ENCODE measurements at regions not wholly inside any gene's neighbourhood (a gene's known extent, or its start where the extent isn't known, plus 50 kb on each side); places are given as distances from the start of the nearest gene placed in this dataset.

DNA sequence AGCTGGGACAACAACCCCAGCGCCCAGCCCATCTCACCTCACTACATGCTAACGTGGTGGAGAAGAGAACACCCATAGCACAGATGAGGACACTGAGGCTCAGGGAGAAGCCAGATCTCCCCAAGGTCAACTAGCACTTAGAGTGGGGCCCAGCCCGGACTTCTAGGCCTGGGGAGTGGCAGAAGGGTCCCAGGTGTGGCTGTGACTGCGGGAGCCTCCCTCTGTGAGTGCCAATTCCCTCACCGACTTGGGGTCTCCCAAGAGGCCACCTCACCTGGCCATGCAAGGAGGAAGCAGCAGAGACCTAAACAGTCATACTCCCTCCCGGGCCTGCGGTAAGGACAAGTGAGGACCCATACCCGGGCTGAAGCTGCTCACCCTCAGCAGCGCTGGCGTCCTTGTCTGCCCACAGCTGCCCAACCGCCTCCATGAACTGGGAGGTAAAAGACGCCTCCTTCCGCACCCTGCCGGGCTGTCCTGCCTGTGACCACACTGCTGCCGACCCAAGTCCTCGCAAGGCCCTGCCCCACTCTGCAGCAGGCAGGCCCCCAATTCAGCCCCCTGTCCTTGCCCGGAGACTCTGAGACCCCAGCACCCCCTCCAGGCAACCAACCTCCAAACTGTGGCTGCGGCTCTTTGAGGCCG is 93.2 kb upstream of the RTL6 start:
- no peak for DNase-seq (ENCODE audit: extremely low read depth in 1 of 4, low spot score in 3 of 4)
- Histone ChIP-seq H3K4me3 (no peak overlapping the region), H3K4me1 (replicated peaks in 1 of 2; ENCODE audit: control insufficient read depth in 2 of 2, insufficient read depth in 2 of 2, low read length in 2 of 2) (no peaks in the 10 kb centered on the region), H3K9me3 (replicated peaks; ENCODE audit: control insufficient read depth, insufficient read depth, low read depth, low read length) (no peaks in the 10 kb centered on the region), H3K4me2 (ENCODE audit: insufficient read depth, low read length) (no peak overlapping the region), H3K36me3 (ENCODE audit: control insufficient read depth, insufficient read depth, low read length) (no peaks in the 10 kb centered on the region), H2AFZ (ENCODE audit: low read depth, low read length) (no peak overlapping the region), H4K20me1 (replicated peaks; ENCODE audit: control insufficient read depth, insufficient read depth, low read length) (no peaks in the 10 kb centered on the region), H3K9ac (ENCODE audit: insufficient read depth in 1 of 2, low read depth in 2 of 2, low read length in 2 of 2) (no peak overlapping the region), H3K9me1 (ENCODE audit: control insufficient read depth, insufficient read depth, low read length) (no peaks in the 10 kb centered on the region), H3K27ac (ENCODE audit: extremely low read depth, low read depth, low read length) (no peak overlapping the region), H3K27me3 (ENCODE audit: control insufficient read depth in 2 of 2, insufficient read depth in 2 of 2, low read length in 2 of 2) (peaks cover 0 to 42% of the 10 kb centered on the region in 2 experiments; a peak in 3 of 5 replicates), H3K79me2 (ENCODE audit: control insufficient read depth, insufficient read depth, low read length) (no peaks in the 10 kb centered on the region)
- FAIRE-seq = no peak
- CTCF ChIA-PET (ENCODE audit: low intra/inter-chr PET ratio) = no interaction called here
- no TSS peak for BruUV-seq (replicated peaks)
- POLR2A ChIA-PET = interaction anchor here (0.7 to 0.8 kb wide), 2 partner anchors 22 to 33 kb away, joined by 3 to 5 read pairs; no protein-coding TSS in a partner anchor
- ATAC-seq = no peak
- WGBS (ENCODE audit: insufficient coverage, low coverage, missing lambda C conversion rate) = 4% methylated on average over 16 of the region's 19 CpGs
- no peak for TF ChIP-seq CREBBP (IDR thresholded peaks at IDR 0.05; ENCODE audit: low read depth, low read length)
- TF ChIP-seq, protein P1, sequence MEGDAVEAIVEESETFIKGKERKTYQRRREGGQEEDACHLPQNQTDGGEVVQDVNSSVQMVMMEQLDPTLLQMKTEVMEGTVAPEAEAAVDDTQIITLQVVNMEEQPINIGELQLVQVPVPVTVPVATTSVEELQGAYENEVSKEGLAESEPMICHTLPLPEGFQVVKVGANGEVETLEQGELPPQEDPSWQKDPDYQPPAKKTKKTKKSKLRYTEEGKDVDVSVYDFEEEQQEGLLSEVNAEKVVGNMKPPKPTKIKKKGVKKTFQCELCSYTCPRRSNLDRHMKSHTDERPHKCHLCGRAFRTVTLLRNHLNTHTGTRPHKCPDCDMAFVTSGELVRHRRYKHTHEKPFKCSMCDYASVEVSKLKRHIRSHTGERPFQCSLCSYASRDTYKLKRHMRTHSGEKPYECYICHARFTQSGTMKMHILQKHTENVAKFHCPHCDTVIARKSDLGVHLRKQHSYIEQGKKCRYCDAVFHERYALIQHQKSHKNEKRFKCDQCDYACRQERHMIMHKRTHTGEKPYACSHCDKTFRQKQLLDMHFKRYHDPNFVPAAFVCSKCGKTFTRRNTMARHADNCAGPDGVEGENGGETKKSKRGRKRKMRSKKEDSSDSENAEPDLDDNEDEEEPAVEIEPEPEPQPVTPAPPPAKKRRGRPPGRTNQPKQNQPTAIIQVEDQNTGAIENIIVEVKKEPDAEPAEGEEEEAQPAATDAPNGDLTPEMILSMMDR (IDR thresholded peaks at IDR 0.05 in 2 of 3, conservative IDR thresholded peaks at IDR 0.05 in 1 of 3; ENCODE audit: insufficient read depth in 2 of 3, low read depth in 1 of 3, low read length in 3 of 3) = no peak
- TF ChIP-seq EZH2 (IDR thresholded peaks at IDR 0.05; ENCODE audit: borderline replicate concordance, low read depth, low read length) = no peak
- no peak for TF ChIP-seq U2AF2 (optimal IDR thresholded peaks at IDR 0.05; ENCODE audit: low read depth, low read length)
- no peak for TF ChIP-seq MTA3 (IDR thresholded peaks at IDR 0.05; ENCODE audit: borderline replicate concordance)
- TF ChIP-seq ASH1L (IDR thresholded peaks at IDR 0.05; ENCODE audit: borderline replicate concordance, low read depth, partially characterized antibody) = no peak
- no peak for TF ChIP-seq CREM (IDR thresholded peaks at IDR 0.05; ENCODE audit: low read depth)
- TF ChIP-seq, protein P2, sequence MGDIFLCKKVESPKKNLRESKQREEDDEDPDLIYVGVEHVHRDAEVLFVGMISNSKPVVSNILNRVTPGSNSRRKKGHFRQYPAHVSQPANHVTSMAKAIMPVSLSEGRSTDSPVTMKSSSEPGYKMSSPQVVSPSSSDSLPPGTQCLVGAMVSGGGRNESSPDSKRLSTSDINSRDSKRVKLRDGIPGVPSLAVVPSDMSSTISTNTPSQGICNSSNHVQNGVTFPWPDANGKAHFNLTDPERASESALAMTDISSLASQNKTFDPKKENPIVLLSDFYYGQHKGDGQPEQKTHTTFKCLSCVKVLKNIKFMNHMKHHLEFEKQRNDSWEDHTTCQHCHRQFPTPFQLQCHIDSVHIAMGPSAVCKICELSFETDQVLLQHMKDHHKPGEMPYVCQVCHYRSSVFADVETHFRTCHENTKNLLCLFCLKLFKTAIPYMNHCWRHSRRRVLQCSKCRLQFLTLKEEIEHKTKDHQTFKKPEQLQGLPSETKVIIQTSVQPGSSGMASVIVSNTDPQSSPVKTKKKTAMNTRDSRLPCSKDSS (IDR thresholded peaks at IDR 0.05; ENCODE audit: low read depth, partially characterized antibody) = no peak
- no peak for TF ChIP-seq FOXA3 (CRISPR knock-in tag; conservative IDR thresholded peaks at IDR 0.05 in 1 of 2, IDR thresholded peaks at IDR 0.05 in 1 of 2)
- no peak for TF ChIP-seq SRSF7 (optimal IDR thresholded peaks at IDR 0.05; ENCODE audit: low read depth, low read length)
- no peak for TF ChIP-seq ETV5 (CRISPR knock-in tag; IDR thresholded peaks at IDR 0.05; ENCODE audit: low read depth)
- TF ChIP-seq SMAD2 (IDR thresholded peaks at IDR 0.05; ENCODE audit: low read depth, low read length) = no peak
- TF ChIP-seq ZNF347 (CRISPR knock-in tag; IDR thresholded peaks at IDR 0.05; ENCODE audit: low read depth) = no peak
- TF ChIP-seq ZNF785 (CRISPR knock-in tag; IDR thresholded peaks at IDR 0.05) = no peak
- no peak for TF ChIP-seq BRD4 (IDR thresholded peaks at IDR 0.05)
- TF ChIP-seq CHD1 (IDR thresholded peaks at IDR 0.05; ENCODE audit: low read length) = no peak
- TF ChIP-seq NEUROD1 (IDR thresholded peaks at IDR 0.05; ENCODE audit: borderline replicate concordance, low read depth, low read length, partially characterized antibody) = no peak
- no peak for TF ChIP-seq ZNF311 (CRISPR knock-in tag; IDR thresholded peaks at IDR 0.05)
- no peak for TF ChIP-seq HNRNPH1 (optimal IDR thresholded peaks at IDR 0.05; ENCODE audit: low read depth, low read length)
- no peak for TF ChIP-seq ZFPM2 (CRISPR knock-in tag; IDR thresholded peaks at IDR 0.05)
- intact Hi-C loops (cut with micrococcal nuclease) (no loop called here), in situ Hi-C loops (cut with MboI) (no loop called here)

Data from K562 (cell line).